Prostate gland (tissue), 2 donors: ENCODE measurements at regions not wholly inside any gene's neighbourhood (a gene's known extent, or its start where the extent isn't known, plus 50 kb on each side); places are given as distances from the start of the nearest gene placed in this dataset.

ENCODE experiments used
- POLR2A ChIP-seq: fragments of 450-650 bp; IDR thresholded peaks from one replicate; pipeline ENCODE4 v1.6.1; 2016; ENCODE audit warnings: antibody characterized with exemption, mild to moderate bottlenecking
- POLR2AphosphoS5 ChIP-seq: sonication (generic); formaldehyde crosslinking; IDR thresholded peaks from one replicate; pipeline ENCODE4 v1.6.1; 2017; ENCODE audit warnings: antibody characterized with exemption
- TF ChIP-seq, protein P1 (sequence below), 4 experiments: fragments of 200-600 bp in 2 of 4; fragments of 450-650 bp in 2 of 4; sonication (generic) in 2 of 4; IDR thresholded peaks; 1 replicate in 3 of 4; 2 replicates in 1 of 4; pipeline ENCODE4 v1.5.1; 2016 to 2019; ENCODE audit warnings: antibody characterized with exemption in 4 of 4, mild to moderate bottlenecking in 2 of 4, moderate library complexity in 2 of 4

DNA sequence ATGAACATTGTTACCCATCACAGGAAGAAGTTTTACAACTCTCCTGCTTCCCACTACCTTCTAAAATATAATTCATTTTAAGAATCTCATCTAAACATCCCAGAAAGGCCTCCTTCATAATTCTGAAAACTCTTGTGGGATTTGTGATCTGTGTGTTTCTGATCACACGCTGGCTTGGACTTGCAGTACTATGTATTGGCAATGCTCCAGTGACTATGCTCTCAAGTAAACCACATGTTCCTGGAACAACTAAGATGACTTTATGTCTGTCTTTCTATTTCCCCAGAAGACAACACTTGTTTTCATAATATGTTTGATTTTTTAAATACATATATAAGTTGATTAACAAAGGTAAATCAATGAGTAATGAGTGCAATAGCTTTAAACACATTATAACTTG, 376.6 kb upstream of the NETO1 start:
- TF ChIP-seq POLR2A, result no peak
- TF ChIP-seq, protein P1, sequence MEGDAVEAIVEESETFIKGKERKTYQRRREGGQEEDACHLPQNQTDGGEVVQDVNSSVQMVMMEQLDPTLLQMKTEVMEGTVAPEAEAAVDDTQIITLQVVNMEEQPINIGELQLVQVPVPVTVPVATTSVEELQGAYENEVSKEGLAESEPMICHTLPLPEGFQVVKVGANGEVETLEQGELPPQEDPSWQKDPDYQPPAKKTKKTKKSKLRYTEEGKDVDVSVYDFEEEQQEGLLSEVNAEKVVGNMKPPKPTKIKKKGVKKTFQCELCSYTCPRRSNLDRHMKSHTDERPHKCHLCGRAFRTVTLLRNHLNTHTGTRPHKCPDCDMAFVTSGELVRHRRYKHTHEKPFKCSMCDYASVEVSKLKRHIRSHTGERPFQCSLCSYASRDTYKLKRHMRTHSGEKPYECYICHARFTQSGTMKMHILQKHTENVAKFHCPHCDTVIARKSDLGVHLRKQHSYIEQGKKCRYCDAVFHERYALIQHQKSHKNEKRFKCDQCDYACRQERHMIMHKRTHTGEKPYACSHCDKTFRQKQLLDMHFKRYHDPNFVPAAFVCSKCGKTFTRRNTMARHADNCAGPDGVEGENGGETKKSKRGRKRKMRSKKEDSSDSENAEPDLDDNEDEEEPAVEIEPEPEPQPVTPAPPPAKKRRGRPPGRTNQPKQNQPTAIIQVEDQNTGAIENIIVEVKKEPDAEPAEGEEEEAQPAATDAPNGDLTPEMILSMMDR (IDR thresholded peaks at IDR 0.05), result no peak
- TF ChIP-seq POLR2AphosphoS5, result no peak
